NT2/D1 (cell line): ENCODE measurements at regions not wholly inside any gene's neighbourhood (a gene's known extent, or its start where the extent isn't known, plus 50 kb on each side); places are given as distances from the start of the nearest gene placed in this dataset.

ENCODE experiments used
- SUZ12 ChIP-seq: IDR thresholded peaks from 2 replicates; pipeline ENCODE4 v1.6.1; 2011; ENCODE audit not compliant: insufficient read length, insufficient read depth; ENCODE audit errors: extremely low read depth
- YY1 ChIP-seq: IDR thresholded peaks from 2 replicates; pipeline ENCODE4 v1.6.1; 2011; ENCODE audit not compliant: insufficient read length, insufficient read depth

DNA sequence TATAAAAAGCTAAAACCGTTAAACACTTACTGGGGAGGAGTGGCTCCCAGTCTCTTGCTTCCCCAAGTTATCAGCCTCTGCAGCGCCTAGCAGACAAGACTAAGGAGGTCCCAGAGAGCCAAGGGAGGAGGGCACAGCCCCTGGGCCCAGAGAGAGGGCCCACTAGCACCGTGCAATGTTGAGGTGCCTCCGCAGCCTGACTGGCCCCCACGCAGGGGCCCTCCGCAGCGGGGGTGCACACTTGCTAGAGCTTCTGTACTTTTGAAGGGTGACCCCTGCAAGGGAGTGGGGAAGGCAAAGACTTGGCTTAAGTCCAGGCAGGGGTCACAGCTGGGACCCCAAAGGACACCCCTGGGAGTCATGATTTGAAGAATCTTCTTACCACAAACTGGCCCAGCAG lies 98.0 kb downstream of the ADAMTS15 start:
- TF ChIP-seq SUZ12, result no peak
- no peak for TF ChIP-seq YY1
